ENCODE measurements at regions not wholly inside any gene's neighbourhood (a gene's known extent, or its start where the extent isn't known, plus 50 kb on each side); places are given as distances from the start of the nearest gene placed in this dataset.

GRCh38 chr13:99751517-99752199 lies 219.9 kb downstream of the ZIC5 start:
- no peak overlapping the region for H3K4me3 Mint-ChIP-seq
- no peaks in the 10 kb centered on the region for H3K36me3 Mint-ChIP-seq (ENCODE audit: low read depth)
- no peak for DNase-seq (ENCODE audit: low spot score)
- H3K27me3 Mint-ChIP-seq (ENCODE audit: low read depth) = no peaks in the 10 kb centered on the region
- H3K4me1 Mint-ChIP-seq (ENCODE audit: low read depth) = no peaks in the 10 kb centered on the region
- no peaks in the 10 kb centered on the region for H3K9me3 Mint-ChIP-seq
- H3K27ac Mint-ChIP-seq = no peak overlapping the region

- Mint-ChIP-seq H3K36me3 (ENCODE audit: low read depth) (no peaks in the 10 kb centered on the region), H3K27me3 (ENCODE audit: low read depth) (no peaks in the 10 kb centered on the region), H3K4me3 (no peak overlapping the region), H3K4me1 (ENCODE audit: low read depth) (no peaks in the 10 kb centered on the region), H3K9me3 (no peaks in the 10 kb centered on the region), H3K27ac (no peak overlapping the region)
- no peak for DNase-seq (ENCODE audit: low spot score)
These were observed 220.6 kb downstream of the ZIC5 start for GRCh38 chr13:99750951-99751350.

DNA sequence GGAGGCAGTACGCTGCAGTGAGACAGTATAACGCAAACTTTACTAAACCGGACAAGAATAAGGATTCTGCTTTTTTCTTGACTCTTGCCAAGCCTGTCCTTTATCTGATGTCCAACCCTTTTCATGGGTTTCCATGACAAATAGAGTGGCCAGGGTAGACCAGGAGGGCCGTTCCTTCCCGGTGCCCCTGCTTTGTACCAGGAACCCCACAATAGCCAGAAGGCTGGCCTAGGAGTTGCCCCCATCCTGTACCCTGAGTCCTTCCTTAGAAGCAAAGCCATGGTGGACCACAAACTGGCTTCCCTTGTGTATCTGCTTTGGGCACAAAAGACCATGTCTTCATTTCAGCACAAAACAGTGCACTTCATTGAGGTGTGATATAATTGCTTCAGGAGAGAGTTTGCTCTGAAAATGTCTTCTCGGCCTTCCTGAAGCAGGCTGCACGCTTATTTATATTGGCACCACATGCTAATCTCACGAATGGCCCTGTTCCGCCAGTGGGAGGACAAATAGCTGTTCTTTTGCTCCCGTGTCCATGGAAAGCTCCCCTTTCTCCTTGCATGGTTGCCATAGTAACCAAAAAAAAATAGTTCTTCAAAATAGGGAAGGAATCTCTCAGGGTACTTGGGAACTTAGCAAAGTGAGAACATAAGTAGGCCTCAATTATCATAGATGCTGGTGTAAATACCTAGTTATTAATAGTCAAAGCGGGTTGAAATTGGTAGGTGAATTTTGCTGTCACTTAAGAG lies 222.1 kb downstream of the ZIC5 start:
- Mint-ChIP-seq H3K4me3 (no peak overlapping the region), H3K36me3 (ENCODE audit: low read depth) (no peaks in the 10 kb centered on the region), H3K27ac (no peak overlapping the region), H3K4me1 (ENCODE audit: low read depth) (no peaks in the 10 kb centered on the region), H3K9me3 (no peaks in the 10 kb centered on the region), H3K27me3 (ENCODE audit: low read depth) (no peaks in the 10 kb centered on the region)
- DNase-seq (ENCODE audit: low spot score) = no peak

DNA sequence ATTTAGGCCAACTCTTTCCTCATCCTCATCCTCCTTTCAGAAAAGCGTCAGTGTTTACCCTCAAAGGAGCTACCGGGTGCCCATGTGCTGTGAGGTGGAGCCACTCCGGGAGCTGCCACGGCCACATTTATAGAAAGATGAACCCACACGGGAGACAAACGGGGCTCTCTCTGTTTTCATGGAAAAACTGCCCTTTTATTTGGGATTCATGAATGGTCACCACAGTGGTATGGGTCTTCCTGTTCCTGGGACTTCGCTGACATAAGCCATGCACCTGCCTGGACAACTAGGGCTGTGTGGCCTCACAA lies 224.2 kb downstream of the ZIC5 start:
- no peaks in the 10 kb centered on the region for H3K36me3 Mint-ChIP-seq (ENCODE audit: low read depth)
- no peak for DNase-seq (ENCODE audit: low spot score)
- H3K9me3 Mint-ChIP-seq = no peaks in the 10 kb centered on the region
- peaks cover 6% of the 10 kb centered on the region for H3K27me3 Mint-ChIP-seq (ENCODE audit: low read depth)
- no peak overlapping the region for H3K4me3 Mint-ChIP-seq
- H3K27ac Mint-ChIP-seq = no peak overlapping the region
- no peaks in the 10 kb centered on the region for H3K4me1 Mint-ChIP-seq (ENCODE audit: low read depth)

- Mint-ChIP-seq H3K4me1 (ENCODE audit: low read depth) (no peaks in the 10 kb centered on the region), H3K27ac (no peak overlapping the region), H3K4me3 (no peak overlapping the region), H3K27me3 (ENCODE audit: low read depth) (peaks cover 6% of the 10 kb centered on the region), H3K9me3 (no peaks in the 10 kb centered on the region), H3K36me3 (ENCODE audit: low read depth) (no peaks in the 10 kb centered on the region)
- no peak for DNase-seq (ENCODE audit: low spot score)
These were observed 224.7 kb downstream of the ZIC5 start for GRCh38 chr13:99746637-99747402.

DNA sequence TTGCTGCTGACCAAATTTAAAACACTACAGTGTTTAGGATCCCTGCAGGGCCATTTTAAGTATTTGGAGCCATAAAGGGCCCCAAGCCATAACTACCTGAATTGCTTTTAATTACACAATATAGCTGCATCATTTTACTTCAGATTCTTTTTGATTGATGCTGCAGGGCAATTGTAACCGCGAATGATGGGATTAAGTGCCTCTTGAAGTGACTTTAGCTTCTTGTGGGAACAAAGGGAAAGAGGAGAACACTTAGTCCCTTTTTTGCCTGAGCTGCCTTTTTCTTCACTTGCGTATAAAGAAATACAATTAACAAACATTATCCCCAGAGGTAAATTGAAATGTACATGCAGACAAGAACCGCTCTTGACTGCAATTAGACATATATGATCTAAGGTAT lies 228.5 kb downstream of the ZIC5 start:
- DNase-seq (ENCODE audit: low spot score) = no peak
- Mint-ChIP-seq H3K27me3 (ENCODE audit: low read depth) (peaks cover 20% of the 10 kb centered on the region), H3K27ac (no peak overlapping the region), H3K4me1 (ENCODE audit: low read depth) (no peaks in the 10 kb centered on the region), H3K9me3 (no peaks in the 10 kb centered on the region), H3K36me3 (ENCODE audit: low read depth) (no peaks in the 10 kb centered on the region), H3K4me3 (no peak overlapping the region)

GRCh38 chr13:99741960-99742359 lies 229.6 kb downstream of the ZIC5 start:
- Mint-ChIP-seq H3K4me1 (ENCODE audit: low read depth) (no peaks in the 10 kb centered on the region), H3K36me3 (ENCODE audit: low read depth) (no peaks in the 10 kb centered on the region), H3K9me3 (no peaks in the 10 kb centered on the region), H3K27ac (no peak overlapping the region), H3K4me3 (no peak overlapping the region), H3K27me3 (ENCODE audit: low read depth) (peaks cover 20% of the 10 kb centered on the region)
- DNase-seq (ENCODE audit: low spot score) = no peak

GRCh38 chr13:99740251-99740979 lies 231.2 kb downstream of the ZIC5 start:
- Mint-ChIP-seq H3K36me3 (ENCODE audit: low read depth) (no peaks in the 10 kb centered on the region), H3K9me3 (no peaks in the 10 kb centered on the region), H3K27ac (no peak overlapping the region), H3K4me3 (no peak overlapping the region), H3K4me1 (ENCODE audit: low read depth) (no peaks in the 10 kb centered on the region), H3K27me3 (ENCODE audit: low read depth) (peaks cover 21% of the 10 kb centered on the region)
- no peak for DNase-seq (ENCODE audit: low spot score)

- Mint-ChIP-seq H3K36me3 (ENCODE audit: low read depth) (no peaks in the 10 kb centered on the region), H3K4me1 (ENCODE audit: low read depth) (no peaks in the 10 kb centered on the region), H3K27me3 (ENCODE audit: low read depth) (peaks cover 24% of the 10 kb centered on the region), H3K9me3 (no peaks in the 10 kb centered on the region), H3K4me3 (no peak overlapping the region), H3K27ac (no peak overlapping the region)
- DNase-seq (ENCODE audit: low spot score) = no peak
These were observed 232.9 kb downstream of the ZIC5 start for GRCh38 chr13:99738626-99739025.

GRCh38 chr13:99737481-99738245 lies 233.9 kb downstream of the ZIC5 start:
- Mint-ChIP-seq H3K4me3 (no peak overlapping the region), H3K9me3 (no peaks in the 10 kb centered on the region), H3K27ac (no peak overlapping the region), H3K4me1 (ENCODE audit: low read depth) (no peaks in the 10 kb centered on the region), H3K36me3 (ENCODE audit: low read depth) (no peaks in the 10 kb centered on the region), H3K27me3 (ENCODE audit: low read depth) (peaks cover 18% of the 10 kb centered on the region)
- no peak for DNase-seq (ENCODE audit: low spot score)

GRCh38 chr13:99736541-99736940 lies 235.0 kb downstream of the ZIC5 start:
- no peak overlapping the region for H3K4me3 Mint-ChIP-seq
- no peak for DNase-seq (ENCODE audit: low spot score)
- H3K4me1 Mint-ChIP-seq (ENCODE audit: low read depth) = no peaks in the 10 kb centered on the region
- H3K36me3 Mint-ChIP-seq (ENCODE audit: low read depth) = no peaks in the 10 kb centered on the region
- H3K27ac Mint-ChIP-seq = no peak overlapping the region
- H3K9me3 Mint-ChIP-seq = no peaks in the 10 kb centered on the region
- H3K27me3 Mint-ChIP-seq (ENCODE audit: low read depth) = peaks cover 17% of the 10 kb centered on the region

DNA sequence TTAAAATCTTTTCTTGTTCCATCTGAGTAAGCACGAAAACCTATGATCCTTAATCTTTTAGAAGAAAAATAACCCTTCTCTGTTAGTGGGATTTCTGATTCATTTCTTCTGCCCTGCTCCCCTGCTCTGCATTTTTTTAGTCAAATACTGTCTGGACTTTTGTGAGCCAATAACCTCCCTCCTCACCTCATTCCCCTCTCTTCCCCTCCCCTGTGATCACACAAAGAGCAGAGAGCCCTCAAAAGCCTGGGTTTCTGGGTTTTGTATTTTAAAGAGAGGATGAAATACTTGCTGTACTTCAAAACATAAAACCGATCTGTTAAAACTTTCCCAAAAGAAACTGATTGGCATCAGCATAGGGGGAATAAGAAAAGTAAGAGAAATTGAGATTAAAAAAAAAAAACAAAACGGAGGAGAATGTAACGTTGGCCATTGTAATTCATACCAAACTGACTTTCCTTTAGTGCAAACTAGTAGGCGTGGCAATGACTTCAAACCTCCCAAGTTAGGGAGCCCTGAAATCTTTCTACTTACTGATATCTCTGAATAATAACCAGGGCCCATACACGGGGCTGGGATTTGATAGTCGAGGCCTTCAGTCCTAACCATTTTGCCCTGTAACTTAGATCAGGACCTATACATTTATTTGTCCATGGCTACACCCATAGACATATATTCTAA lies 232.9 kb downstream of the TM9SF2 start:
- H3K4me3 Mint-ChIP-seq = no peak overlapping the region
- H3K36me3 Mint-ChIP-seq (ENCODE audit: low read depth) = no peaks in the 10 kb centered on the region
- peaks cover 5% of the 10 kb centered on the region for H3K27me3 Mint-ChIP-seq (ENCODE audit: low read depth)
- no peak for DNase-seq (ENCODE audit: low spot score)
- no peaks in the 10 kb centered on the region for H3K9me3 Mint-ChIP-seq
- H3K27ac Mint-ChIP-seq = no peak overlapping the region
- no peaks in the 10 kb centered on the region for H3K4me1 Mint-ChIP-seq (ENCODE audit: low read depth)

DNA sequence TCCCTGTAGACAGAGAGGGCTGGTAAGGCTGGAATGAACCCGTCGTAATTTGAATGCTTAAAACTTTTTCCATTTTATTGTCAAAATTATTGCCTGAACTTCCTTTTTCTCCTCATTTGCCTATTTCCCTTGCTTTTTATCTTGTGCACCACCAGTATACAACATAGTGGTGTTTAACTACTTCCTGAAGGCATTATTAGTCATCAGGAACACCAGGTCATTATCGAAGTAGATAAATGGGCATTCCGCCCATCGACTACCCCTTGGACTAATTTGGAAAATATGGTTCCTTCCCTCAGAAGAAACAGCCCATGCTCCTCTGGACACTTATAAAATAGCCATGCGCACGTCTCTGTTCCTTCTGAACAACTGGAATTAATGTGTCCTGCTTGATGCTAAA lies 232.1 kb downstream of the TM9SF2 start:
- Mint-ChIP-seq H3K4me1 (ENCODE audit: low read depth) (no peaks in the 10 kb centered on the region), H3K4me3 (no peak overlapping the region), H3K36me3 (ENCODE audit: low read depth) (no peaks in the 10 kb centered on the region), H3K27ac (no peak overlapping the region), H3K27me3 (ENCODE audit: low read depth) (peaks cover 5% of the 10 kb centered on the region), H3K9me3 (no peaks in the 10 kb centered on the region)
- DNase-seq (ENCODE audit: low spot score) = no peak
